IMR-90 (cell line): ENCODE measurements at regions not wholly inside any gene's neighbourhood (a gene's known extent, or its start where the extent isn't known, plus 50 kb on each side); places are given as distances from the start of the nearest gene placed in this dataset.
A peak's percentile ranks its signal among the peaks of the same experiment; 100 is the strongest.
"Not testable (repeated sequence)": the region's sequence is repeated elsewhere in the genome, so short reads cannot be mapped to it uniquely, and the experiment has no call there.

Experiments
- ATAC-seq: fragments of 200-7000 bp; cut with Tn5 transposase; 2 replicates; pipeline ENCODE4 v1.9.1; 2020; ENCODE audit warnings: low read depth, mild to moderate bottlenecking, moderate library complexity
- BruUV-seq: library from RNA; stranded (reverse); fragments of 400-500 nt; replicated peaks from 2 replicates; lab custom pipeline; 2021; lab: Mats Ljungman, UMichigan
- CTCF ChIA-PET: fragments of 300-600 bp; formaldehyde crosslinking; extraction: SDS; loops from one replicate; lab custom pipeline; 2021; ENCODE audit warnings: antibody characterized with exemption; lab: Yijun Ruan, JAX
- POLR2A ChIA-PET: fragments of 300-600 bp; sonication (Branson Sonifier 250); formaldehyde crosslinking; loops from one replicate; lab custom pipeline; 2022; ENCODE audit warnings: antibody characterized with exemption; ENCODE audit not compliant: unreplicated experiment; lab: Charles Lee
- DNase-seq: peaks from one replicate; pipeline ENCODE4 v3.0.0; 2013
- H2AFZ ChIP-seq: replicated peaks from 2 replicates; pipeline ENCODE3; 2013; ENCODE audit warnings: low read length, mild to moderate bottlenecking; ENCODE audit not compliant: poor library complexity
- H2AK5ac ChIP-seq: 2 replicates; pipeline ENCODE4 v1.6.1; 2013; ENCODE audit warnings: low read depth, low read length, inconsistent platforms
- H2AK9ac ChIP-seq: replicated peaks from 2 replicates; pipeline ENCODE3; 2013; ENCODE audit warnings: mild to moderate bottlenecking, low read depth, low read length, moderate library complexity; ENCODE audit not compliant: poor library complexity
- H2BK120ac ChIP-seq: 2 replicates; pipeline ENCODE4 v1.6.1; 2013; ENCODE audit warnings: low read depth, low read length, inconsistent platforms
- H2BK15ac ChIP-seq: 3 replicates; pipeline ENCODE4 v1.6.1; 2013; ENCODE audit warnings: low read depth, low read length, inconsistent platforms
- H2BK20ac ChIP-seq: 2 replicates; pipeline ENCODE4 v1.6.1; 2013; ENCODE audit warnings: low read depth, mild to moderate bottlenecking, inconsistent platforms, low read length, moderate library complexity
- H2BK5ac ChIP-seq: 2 replicates; pipeline ENCODE4 v1.6.1; 2013; ENCODE audit warnings: mild to moderate bottlenecking, low read depth, low read length, inconsistent platforms; ENCODE audit not compliant: poor library complexity, severe bottlenecking
- H3K14ac ChIP-seq: replicated peaks from 2 replicates; pipeline ENCODE4 v1.6.1; 2013; ENCODE audit warnings: low read depth, low read length, inconsistent platforms
- H3K18ac ChIP-seq: 2 replicates; pipeline ENCODE4 v1.6.1; 2013; ENCODE audit warnings: low read depth, low read length, control low read depth
- H3K23ac ChIP-seq: 2 replicates; pipeline ENCODE4 v1.6.1; 2013; ENCODE audit warnings: low read depth, low read length, inconsistent platforms
- H3K27ac ChIP-seq: 2 replicates; pipeline ENCODE4 v1.5.1; 2013; ENCODE audit warnings: mild to moderate bottlenecking, control low read depth, low read length; ENCODE audit not compliant: insufficient read depth
- H3K27me3 ChIP-seq: 2 replicates; pipeline ENCODE4 v1.6.1; 2013; ENCODE audit warnings: low read length; ENCODE audit not compliant: control insufficient read depth, insufficient read depth
- H3K36me3 ChIP-seq: 2 replicates; pipeline ENCODE4 v1.6.1; 2013; ENCODE audit warnings: low read length, mixed read lengths; ENCODE audit not compliant: control insufficient read depth, insufficient read depth
- H3K4ac ChIP-seq: 2 replicates; pipeline ENCODE4 v1.6.1; 2013; ENCODE audit warnings: low read depth, low read length, inconsistent platforms
- H3K4me1 ChIP-seq: 2 replicates; pipeline ENCODE4 v1.6.1; 2013; ENCODE audit warnings: low read length, mixed read lengths; ENCODE audit not compliant: control insufficient read depth, insufficient read depth
- H3K4me2 ChIP-seq: 2 replicates; pipeline ENCODE4 v1.6.1; 2013; ENCODE audit warnings: low read depth, mild to moderate bottlenecking, control low read depth, low read length, moderate library complexity
- H3K4me3 ChIP-seq: 2 replicates; pipeline ENCODE4 v1.5.1; 2013; ENCODE audit warnings: low read depth, mild to moderate bottlenecking, control low read depth, low read length, moderate library complexity; ENCODE audit not compliant: insufficient read depth
- H3K56ac ChIP-seq: 2 replicates; pipeline ENCODE4 v1.6.1; 2013; ENCODE audit warnings: low read length, inconsistent platforms; ENCODE audit not compliant: insufficient read depth; ENCODE audit errors: extremely low read depth
- H3K79me1 ChIP-seq, 2 experiments: 2 replicates each; pipeline ENCODE4 v1.6.1; 2013; ENCODE audit warnings: low read length in 2 of 2, inconsistent platforms in 1 of 2, low read depth in 1 of 2
- H3K9ac ChIP-seq: 2 replicates; pipeline ENCODE4 v1.6.1; 2013; ENCODE audit warnings: low read depth, low read length, control low read depth
- H3K9me1 ChIP-seq: 2 replicates; pipeline ENCODE4 v1.6.1; 2013; ENCODE audit warnings: low read length, inconsistent platforms; ENCODE audit not compliant: insufficient read depth
- H3K9me3 ChIP-seq: 2 replicates; pipeline ENCODE4 v1.6.1; 2013; ENCODE audit warnings: low read length; ENCODE audit not compliant: control insufficient read depth, insufficient read depth
- H4K20me1 ChIP-seq: 2 replicates; pipeline ENCODE4 v1.6.1; 2013; ENCODE audit warnings: low read length, inconsistent platforms; ENCODE audit not compliant: insufficient read depth
- H4K5ac ChIP-seq: 2 replicates; pipeline ENCODE4 v1.6.1; 2013; ENCODE audit warnings: mild to moderate bottlenecking, low read depth, low read length, control low read depth
- H4K8ac ChIP-seq, 2 experiments: 2 replicates each; pipeline ENCODE4 v1.6.1; 2013; ENCODE audit warnings: low read depth in 2 of 2, low read length in 2 of 2, control low read depth in 1 of 2, inconsistent platforms in 1 of 2
- H4K91ac ChIP-seq: 2 replicates; pipeline ENCODE4 v1.6.1; 2013; ENCODE audit warnings: low read depth, low read length, inconsistent platforms; ENCODE audit not compliant: insufficient read depth
- WGBS, 2 experiments: methylation state at CpG; one replicate each; pipeline versions ENCODE4 v1.1.5 to v1.1.7; 2013; ENCODE audit warnings: missing lambda C conversion rate in 2 of 2; ENCODE audit not compliant: insufficient read length in 1 of 2; ENCODE audit errors: extremely low coverage in 2 of 2; 5-methylcytosine and 5-hydroxymethylcytosine counted together
- dilution Hi-C: fragments of 300-500 bp; cut with HindIII; formaldehyde crosslinking; loops from one replicate; pipeline ENCODE4 v1.14.3; 2018; ENCODE audit warnings: low sequenced_read_pairs; ENCODE audit not compliant: unreplicated experiment
- in situ Hi-C: fragments of 300-500 bp; cut with MboI; formaldehyde crosslinking; loops from 3 replicates; pipeline ENCODE4 v1.14.3; 2019; ENCODE audit warnings: low sequenced_read_pairs, inconsistent platforms, mixed read lengths
- intact Hi-C: fragments of 100-400 bp; cut with micrococcal nuclease; formaldehyde crosslinking; loops from 2 replicates; pipeline ENCODE4 v1.10.0; 2022

GRCh38 chr2:87583370-87583769 lies 164.5 kb upstream of the PLGLB2 start:
- CTCF ChIA-PET, POLR2A ChIA-PET, H2BK5ac ChIP-seq, H3K23ac ChIP-seq, BruUV-seq, H3K56ac ChIP-seq, H3K27me3 ChIP-seq, H3K4me2 ChIP-seq, H3K27ac ChIP-seq, H3K36me3 ChIP-seq, H2BK20ac ChIP-seq, H3K79me1 ChIP-seq, H4K5ac ChIP-seq, H3K9ac ChIP-seq, H3K4me3 ChIP-seq, H3K9me3 ChIP-seq, H4K20me1 ChIP-seq, H4K8ac ChIP-seq, H2AFZ ChIP-seq, H2AK9ac ChIP-seq, in situ Hi-C loops, H3K14ac ChIP-seq, intact Hi-C loops, dilution Hi-C loops, H3K4me1 ChIP-seq, DNase-seq, H2AK5ac ChIP-seq, H2BK120ac ChIP-seq, H3K18ac ChIP-seq, H3K4ac ChIP-seq, H3K9me1 ChIP-seq, H4K91ac ChIP-seq, H2BK15ac ChIP-seq: not testable (repeated sequence)
- ATAC-seq = 0 out of 2 replicates have a peak, but pooled peaks have one; percentile 25
- WGBS, 2 experiments = no CpG with 5 or more reads among the region's 2 CpGs

GRCh38 chr2:87583803-87584202 lies 164.1 kb upstream of the PLGLB2 start:
- H3K79me1 ChIP-seq, H2AK9ac ChIP-seq, BruUV-seq, H3K4me2 ChIP-seq, H3K9me3 ChIP-seq, intact Hi-C loops, H3K9me1 ChIP-seq, DNase-seq, H3K4me1 ChIP-seq, H2AK5ac ChIP-seq, H3K9ac ChIP-seq, H3K27me3 ChIP-seq, H2BK120ac ChIP-seq, H3K23ac ChIP-seq, H4K91ac ChIP-seq, H3K4me3 ChIP-seq, H2AFZ ChIP-seq, ATAC-seq, CTCF ChIA-PET, H3K18ac ChIP-seq, H3K36me3 ChIP-seq, H4K8ac ChIP-seq, dilution Hi-C loops, H2BK5ac ChIP-seq, H4K20me1 ChIP-seq, H2BK15ac ChIP-seq, H2BK20ac ChIP-seq, H3K56ac ChIP-seq, H3K27ac ChIP-seq, H4K5ac ChIP-seq, POLR2A ChIA-PET, in situ Hi-C loops, H3K14ac ChIP-seq, H3K4ac ChIP-seq: not testable (repeated sequence)
- WGBS, 2 experiments = no CpG with 5 or more reads among the region's 15 CpGs
